G401 (cell line): ENCODE measurements at regions not wholly inside any gene's neighbourhood (a gene's known extent, or its start where the extent isn't known, plus 50 kb on each side); places are given as distances from the start of the nearest gene placed in this dataset.
"Not testable (repeated sequence)": the region's sequence is repeated elsewhere in the genome, so short reads cannot be mapped to it uniquely, and the experiment has no call there.

Experiments
- DNase-seq: peaks from one replicate; pipeline ENCODE4 v3.0.0-alpha.2; 2015; ENCODE audit warnings: low spot score
- in situ Hi-C: cut with HindIII; loops from 2 replicates; pipeline ENCODE4 v1.10.0; 2016; ENCODE audit warnings: low sequenced_read_pairs, mixed read lengths

- DNase-seq = no peak
- in situ Hi-C loops = no loop called here
Measured at GRCh38 chr7:26087321-26088091, 64.5 kb upstream of the NFE2L3 start.

- DNase-seq, in situ Hi-C loops: not testable (repeated sequence)
Measured at GRCh38 chr7:26089469-26089868, 62.5 kb upstream of the NFE2L3 start.

- in situ Hi-C loops = no loop called here
- DNase-seq = peak; percentile 84
Measured at GRCh38 chr7:26090927-26091519, 61.0 kb upstream of the NFE2L3 start.

GRCh38 chr7:26091933-26092332 is 60.1 kb upstream of the NFE2L3 start:
- DNase-seq = peak; percentile 26

GRCh38 chr7:26093023-26093422 is 59.0 kb upstream of the NFE2L3 start:
- no peak for DNase-seq
- in situ Hi-C loops = no loop called here

More at GRCh38 chr7:26091933-26092332, 60.1 kb upstream of the NFE2L3 start:
- in situ Hi-C loops = no loop called here

- in situ Hi-C loops = no loop called here
Measured at GRCh38 chr7:26096136-26096535, 55.9 kb upstream of the NFE2L3 start.

GRCh38 chr7:26097837-26098668 is 53.9 kb upstream of the NFE2L3 start:
- DNase-seq = no peak
- in situ Hi-C loops = no loop called here

More at GRCh38 chr7:26096136-26096535, 55.9 kb upstream of the NFE2L3 start:
- no peak for DNase-seq

- DNase-seq = no peak
- in situ Hi-C loops = no loop called here
Measured at GRCh38 chr7:26099236-26099635, 52.8 kb upstream of the NFE2L3 start.

GRCh38 chr7:26100406-26101339 is 51.3 kb upstream of the NFE2L3 start:
- in situ Hi-C loops = no loop called here
- DNase-seq = peak; percentile 19

GRCh38 chr7:26101361-26102151 is 50.4 kb upstream of the NFE2L3 start:
- in situ Hi-C loops = no loop called here
- peak; percentile 68 for DNase-seq

GRCh38 chr7:26102176-26102575 is 49.8 kb upstream of the NFE2L3 start:
- in situ Hi-C loops = no loop called here
- no peak for DNase-seq
